Chondrocyte (in vitro differentiated cells): ENCODE measurements at regions not wholly inside any gene's neighbourhood (a gene's known extent, or its start where the extent isn't known, plus 50 kb on each side); places are given as distances from the start of the nearest gene placed in this dataset.

ENCODE experiments used
- DNase-seq: peaks from one replicate; pipeline ENCODE4 v3.0.0; 2021; ENCODE audit warnings: mixed read lengths, low spot score
- H3K27ac Mint-ChIP-seq: one replicate; pipeline ENCODE4 v1.8.0; 2021; ENCODE audit warnings: mild to moderate bottlenecking, moderate library complexity, mixed read lengths; ENCODE audit not compliant: unreplicated experiment
- H3K27me3 Mint-ChIP-seq: 2 replicates; pipeline ENCODE4 v1.8.0; 2021; ENCODE audit warnings: low read depth, mixed read lengths
- H3K36me3 Mint-ChIP-seq: 2 replicates; pipeline ENCODE4 v1.8.0; 2021; ENCODE audit warnings: low read depth, mixed read lengths
- H3K4me1 Mint-ChIP-seq: 2 replicates; pipeline ENCODE4 v1.8.0; 2021; ENCODE audit warnings: low read depth, mild to moderate bottlenecking, mixed read lengths
- H3K4me3 Mint-ChIP-seq: one replicate; pipeline ENCODE4 v1.8.0; 2021; ENCODE audit warnings: mild to moderate bottlenecking, moderate library complexity, mixed read lengths; ENCODE audit not compliant: unreplicated experiment
- H3K9me3 Mint-ChIP-seq: 2 replicates; pipeline ENCODE4 v1.8.0; 2021; ENCODE audit warnings: low read depth, mixed read lengths
- TF ChIP-seq, protein P1 (sequence below): fragments of 200-600 bp; sonication (generic); IDR thresholded peaks from 2 replicates; pipeline ENCODE4 v1.5.0; 2021; ENCODE audit warnings: antibody characterized with exemption, mild to moderate bottlenecking, moderate library complexity

DNA sequence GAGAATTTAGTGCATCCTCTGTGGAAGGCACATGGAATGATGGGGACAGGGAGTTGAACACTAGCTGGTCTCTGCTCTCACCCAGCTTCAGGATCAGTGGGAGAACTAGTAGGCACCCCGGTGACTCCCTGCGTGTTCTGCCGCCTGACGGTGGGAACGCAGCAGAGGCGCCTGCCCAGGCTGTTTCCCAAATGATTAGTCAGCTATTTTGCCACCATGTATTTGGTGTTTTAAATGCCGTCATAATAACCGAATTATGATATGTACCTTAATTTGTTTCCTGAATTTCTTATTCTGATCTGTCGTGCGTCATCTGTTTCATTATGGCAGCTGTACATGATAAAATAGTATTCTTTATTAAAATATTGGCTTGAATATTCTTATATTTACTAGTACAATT, 115.9 kb upstream of the GJB6 start:
- no peak for DNase-seq
- Mint-ChIP-seq H3K4me1 (no peaks in the 10 kb centered on the region), H3K27ac (no peak overlapping the region), H3K4me3 (no peak overlapping the region), H3K36me3 (no peaks in the 10 kb centered on the region), H3K9me3 (no peaks in the 10 kb centered on the region), H3K27me3 (peaks cover 10% of the 10 kb centered on the region)
- TF ChIP-seq, protein P1, sequence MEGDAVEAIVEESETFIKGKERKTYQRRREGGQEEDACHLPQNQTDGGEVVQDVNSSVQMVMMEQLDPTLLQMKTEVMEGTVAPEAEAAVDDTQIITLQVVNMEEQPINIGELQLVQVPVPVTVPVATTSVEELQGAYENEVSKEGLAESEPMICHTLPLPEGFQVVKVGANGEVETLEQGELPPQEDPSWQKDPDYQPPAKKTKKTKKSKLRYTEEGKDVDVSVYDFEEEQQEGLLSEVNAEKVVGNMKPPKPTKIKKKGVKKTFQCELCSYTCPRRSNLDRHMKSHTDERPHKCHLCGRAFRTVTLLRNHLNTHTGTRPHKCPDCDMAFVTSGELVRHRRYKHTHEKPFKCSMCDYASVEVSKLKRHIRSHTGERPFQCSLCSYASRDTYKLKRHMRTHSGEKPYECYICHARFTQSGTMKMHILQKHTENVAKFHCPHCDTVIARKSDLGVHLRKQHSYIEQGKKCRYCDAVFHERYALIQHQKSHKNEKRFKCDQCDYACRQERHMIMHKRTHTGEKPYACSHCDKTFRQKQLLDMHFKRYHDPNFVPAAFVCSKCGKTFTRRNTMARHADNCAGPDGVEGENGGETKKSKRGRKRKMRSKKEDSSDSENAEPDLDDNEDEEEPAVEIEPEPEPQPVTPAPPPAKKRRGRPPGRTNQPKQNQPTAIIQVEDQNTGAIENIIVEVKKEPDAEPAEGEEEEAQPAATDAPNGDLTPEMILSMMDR = no peak

DNA sequence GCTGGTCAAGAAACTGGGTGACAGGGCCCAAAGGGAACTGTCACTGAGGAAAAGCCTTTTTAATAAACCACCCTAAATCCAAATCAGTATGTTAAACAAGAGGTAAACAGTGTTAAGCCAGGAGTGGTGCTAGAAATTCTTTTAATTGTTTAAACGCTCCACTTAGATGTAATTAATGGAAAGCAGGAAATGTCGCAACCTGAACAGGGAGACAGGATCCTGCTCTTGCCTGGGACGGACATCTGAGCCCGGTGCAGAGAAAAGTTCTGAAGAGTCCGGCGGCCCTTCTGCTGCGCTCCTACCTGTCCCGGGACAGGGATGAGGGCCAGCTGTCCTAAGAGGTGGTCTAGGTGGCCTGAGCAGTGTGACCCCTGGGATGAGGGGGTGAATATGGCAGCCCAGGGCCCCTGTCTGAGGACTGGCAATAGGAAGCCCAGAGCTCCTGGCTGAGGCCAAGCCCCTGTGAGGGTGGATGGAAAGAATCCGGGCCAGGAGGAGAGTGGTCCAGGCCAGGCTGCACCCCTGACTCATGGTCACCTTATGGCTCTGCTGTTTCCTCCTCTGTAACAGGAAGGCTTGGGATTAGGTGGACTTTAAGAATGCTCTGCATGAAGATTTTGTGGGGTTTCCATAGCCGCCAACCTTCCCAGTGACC, 112.8 kb upstream of the GJB6 start:
- H3K27me3 Mint-ChIP-seq = peaks cover 13% of the 10 kb centered on the region
- TF ChIP-seq, protein P1 = no peak
- no peaks in the 10 kb centered on the region for H3K9me3 Mint-ChIP-seq
- no peak overlapping the region for H3K27ac Mint-ChIP-seq
- H3K4me3 Mint-ChIP-seq = no peak overlapping the region
- DNase-seq = no peak
- no peaks in the 10 kb centered on the region for H3K36me3 Mint-ChIP-seq
- H3K4me1 Mint-ChIP-seq = no peaks in the 10 kb centered on the region

DNA sequence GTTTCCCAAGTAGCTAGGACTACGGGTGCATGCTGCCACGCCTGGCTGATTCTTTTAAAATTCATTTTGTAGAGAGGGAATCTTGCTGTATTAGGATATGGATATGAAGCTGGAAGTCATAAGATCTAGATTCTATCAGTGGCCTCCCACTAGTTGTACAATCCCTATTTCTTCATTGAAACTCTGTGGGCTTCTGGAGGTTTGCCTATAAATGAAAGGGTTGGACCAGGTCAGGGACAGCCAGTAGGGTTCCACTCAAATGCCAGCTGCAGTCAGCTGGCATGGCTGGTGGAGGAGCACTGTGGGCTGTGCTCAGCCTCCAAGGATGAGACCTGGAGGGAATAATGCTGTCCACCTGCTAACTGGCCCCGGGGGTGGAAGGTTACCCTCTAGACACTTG, 110.2 kb upstream of the GJB6 start:
- Mint-ChIP-seq H3K27ac (no peak overlapping the region), H3K4me3 (no peak overlapping the region)
- TF ChIP-seq, protein P1 = no peak

DNA sequence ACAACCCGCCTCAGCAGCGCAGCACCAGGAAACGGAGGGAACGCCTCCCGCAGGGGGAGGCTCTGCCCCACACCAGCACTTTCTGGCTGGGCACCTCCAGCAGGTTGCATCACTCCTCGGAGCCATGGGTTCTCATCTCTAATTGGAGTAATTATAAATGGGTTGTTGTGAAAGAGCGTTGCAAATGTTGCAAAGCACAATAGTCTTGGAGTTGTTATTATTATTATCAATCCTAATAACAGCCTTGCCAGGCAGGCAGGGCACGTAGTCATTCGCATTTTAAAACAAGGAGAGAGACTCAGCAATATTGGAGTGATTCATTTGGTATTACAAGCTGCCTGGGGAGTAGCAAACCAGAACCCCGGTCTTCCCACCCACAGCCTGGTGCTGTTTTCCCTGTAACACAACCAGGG, 108.6 kb upstream of the GJB6 start:
- Mint-ChIP-seq H3K9me3 (no peaks in the 10 kb centered on the region), H3K4me3 (no peak overlapping the region), H3K36me3 (no peaks in the 10 kb centered on the region), H3K27me3 (peaks cover 27% of the 10 kb centered on the region), H3K4me1 (no peaks in the 10 kb centered on the region), H3K27ac (no peak overlapping the region)
- TF ChIP-seq, protein P1 = no peak
- DNase-seq = no peak

More for the DNA sequence above, 110.2 kb upstream of the GJB6 start:
- Mint-ChIP-seq H3K9me3 (no peaks in the 10 kb centered on the region), H3K4me1 (no peaks in the 10 kb centered on the region), H3K36me3 (no peaks in the 10 kb centered on the region), H3K27me3 (peaks cover 20% of the 10 kb centered on the region)
- DNase-seq = no peak

DNA sequence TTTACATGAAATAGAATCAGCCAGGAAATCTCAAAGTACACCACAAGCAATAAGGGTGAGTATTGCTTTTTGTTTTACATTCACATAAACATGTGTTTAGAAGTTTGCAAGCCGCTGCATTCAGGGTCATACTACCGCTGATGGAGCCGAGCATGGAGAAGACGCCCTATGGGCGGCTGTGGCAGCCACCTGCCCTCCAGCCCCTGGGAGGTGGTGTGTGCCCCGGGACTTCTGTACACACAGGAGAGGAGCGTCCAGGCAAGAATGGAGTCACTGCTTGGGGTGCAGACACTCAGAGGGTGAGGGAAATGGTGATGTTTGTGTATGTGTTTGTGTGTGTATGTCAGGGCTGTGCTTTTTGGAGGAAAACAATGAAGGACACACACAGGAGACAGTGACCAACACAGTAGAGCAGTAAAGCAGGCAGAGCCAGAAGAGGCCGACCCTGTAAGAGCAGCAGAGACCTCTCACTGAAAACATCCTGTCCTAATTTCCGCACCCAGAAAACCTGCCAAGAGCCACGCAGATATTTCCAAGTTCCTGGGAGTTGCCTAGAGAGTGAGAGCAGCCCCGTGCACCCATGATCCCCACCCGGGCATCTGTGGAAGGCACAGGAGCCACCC, 108.1 kb upstream of the GJB6 start:
- Mint-ChIP-seq H3K27ac (no peak overlapping the region), H3K4me1 (no peaks in the 10 kb centered on the region), H3K27me3 (peaks cover 27% of the 10 kb centered on the region), H3K9me3 (no peaks in the 10 kb centered on the region), H3K4me3 (no peak overlapping the region), H3K36me3 (no peaks in the 10 kb centered on the region)
- no peak for DNase-seq
- TF ChIP-seq, protein P1 = no peak
